NCI-H2171 (cell line): ENCODE measurements at regions not wholly inside any gene's neighbourhood (a gene's known extent, or its start where the extent isn't known, plus 50 kb on each side); places are given as distances from the start of the nearest gene placed in this dataset.

ENCODE experiments used
- DNase-seq: peaks from one replicate; lab custom pipeline; 2025; lab: John Stamatoyannopoulos, UW

- no peak for DNase-seq
Measured at GRCh38 chr18:53754154-53754553, 470.3 kb downstream of the MBD2 start.

GRCh38 chr18:53753601-53754000 is 470.9 kb downstream of the MBD2 start:
- no peak for DNase-seq

- DNase-seq: no peak
Measured at GRCh38 chr18:53752781-53753367, 471.6 kb downstream of the MBD2 start.

GRCh38 chr18:53749766-53750165 is 474.7 kb downstream of the MBD2 start:
- no peak for DNase-seq

GRCh38 chr18:53747663-53748160 is 476.8 kb downstream of the MBD2 start:
- no peak for DNase-seq

GRCh38 chr18:53747210-53747609 is 477.3 kb downstream of the MBD2 start:
- DNase-seq: no peak

- no peak for DNase-seq
Measured at GRCh38 chr18:53745986-53746385, 478.5 kb downstream of the MBD2 start.

- no peak for DNase-seq
Measured at GRCh38 chr18:53745224-53745967, 479.1 kb downstream of the MBD2 start.

GRCh38 chr18:53739700-53740099 is 484.8 kb downstream of the MBD2 start:
- DNase-seq: no peak

- DNase-seq: no peak
Measured at GRCh38 chr18:53735526-53735925, 488.9 kb downstream of the MBD2 start.

GRCh38 chr18:53715243-53715853 is 509.1 kb downstream of the MBD2 start:
- no peak for DNase-seq

GRCh38 chr18:53710080-53710479 is 514.4 kb downstream of the MBD2 start:
- no peak for DNase-seq

- no peak for DNase-seq
Measured at GRCh38 chr18:53702480-53702879, 522.0 kb downstream of the MBD2 start.

- no peak for DNase-seq
Measured at GRCh38 chr18:53701697-53702096, 522.8 kb downstream of the MBD2 start.

GRCh38 chr18:53698907-53699306 is 525.6 kb downstream of the MBD2 start:
- peak; percentile 72 for DNase-seq

GRCh38 chr18:53689886-53690285 is 534.6 kb downstream of the MBD2 start:
- DNase-seq: no peak

- DNase-seq: no peak
Measured at GRCh38 chr18:53686965-53687364, 537.5 kb downstream of the MBD2 start.

- DNase-seq: no peak
Measured at GRCh38 chr18:53682796-53683195, 541.7 kb downstream of the MBD2 start.

GRCh38 chr18:53677480-53677879 is 547.0 kb downstream of the MBD2 start:
- DNase-seq: no peak

- no peak for DNase-seq
Measured at GRCh38 chr18:53665701-53666100, 558.8 kb downstream of the MBD2 start.

GRCh38 chr18:53664575-53664974 is 559.9 kb downstream of the MBD2 start:
- DNase-seq: no peak

GRCh38 chr18:53660306-53660705 is 564.2 kb downstream of the MBD2 start:
- no peak for DNase-seq

GRCh38 chr18:53657257-53657656 is 567.2 kb downstream of the MBD2 start:
- DNase-seq: no peak
